ENCODE measurements at regions not wholly inside any gene's neighbourhood (a gene's known extent, or its start where the extent isn't known, plus 50 kb on each side); places are given as distances from the start of the nearest gene placed in this dataset.

- Mint-ChIP-seq H3K9me3 (peaks cover 4% of the 10 kb centered on the region), H3K36me3 (no peaks in the 10 kb centered on the region), H3K27ac (no peak overlapping the region), H3K27me3 (ENCODE audit: low read depth) (no peaks in the 10 kb centered on the region), H3K4me3 (no peak overlapping the region), H3K4me1 (peaks cover 14% of the 10 kb centered on the region)
- TF ChIP-seq NR2C2 (CRISPR knock-in tag; IDR thresholded peaks at IDR 0.05) = no peak
- no peak for TF ChIP-seq JUN (CRISPR knock-in tag; IDR thresholded peaks at IDR 0.05)
- TF ChIP-seq ZBTB21 (CRISPR knock-in tag; IDR thresholded peaks at IDR 0.05; ENCODE audit: borderline replicate concordance) = no peak
- no peak for TF ChIP-seq NFYB (CRISPR knock-in tag; conservative IDR thresholded peaks at IDR 0.05; ENCODE audit: low read depth)
- TF ChIP-seq FOXK1 (CRISPR knock-in tag; IDR thresholded peaks at IDR 0.05) = no peak
- no peak for TF ChIP-seq ZNF425 (CRISPR knock-in tag; conservative IDR thresholded peaks at IDR 0.05)
- no peak for TF ChIP-seq SOX15 (CRISPR knock-in tag; IDR thresholded peaks at IDR 0.05)
- no peak for TF ChIP-seq ZNF121 (CRISPR knock-in tag; IDR thresholded peaks at IDR 0.05)
- no peak for TF ChIP-seq ZNF138 (CRISPR knock-in tag; conservative IDR thresholded peaks at IDR 0.05)
- no peak for TF ChIP-seq ZNF423 (CRISPR knock-in tag; IDR thresholded peaks at IDR 0.05)
- no peak for TF ChIP-seq ARID4B (CRISPR knock-in tag; IDR thresholded peaks at IDR 0.05; ENCODE audit: borderline replicate concordance)
- TF ChIP-seq E2F5 (CRISPR knock-in tag; IDR thresholded peaks at IDR 0.05) = no peak
- no peak for TF ChIP-seq GABPB1 (CRISPR knock-in tag; IDR thresholded peaks at IDR 0.05)
- TF ChIP-seq NR3C1 (CRISPR knock-in tag; conservative IDR thresholded peaks at IDR 0.05; ENCODE audit: low read depth) = no peak
- DNase-seq (ENCODE audit: low spot score) (no peak), ATAC-seq (no peak)
- ChIA-PET CTCF (no interaction called here), POLR2A (no interaction called here)
Measured at GRCh38 chr7:46150721-46151120, 229.6 kb upstream of the IGFBP3 start.

GRCh38 chr7:46150202-46150601 is 229.1 kb upstream of the IGFBP3 start:
- DNase-seq (ENCODE audit: low spot score) = no peak
- TF ChIP-seq STAT6 (CRISPR knock-in tag; conservative IDR thresholded peaks at IDR 0.05; ENCODE audit: low read depth) (no peak), ZNF317 (CRISPR knock-in tag; IDR thresholded peaks at IDR 0.05; ENCODE audit: borderline replicate concordance, low read depth) (no peak), ZNF416 (CRISPR knock-in tag; IDR thresholded peaks at IDR 0.05) (no peak), EMX1 (CRISPR knock-in tag; IDR thresholded peaks at IDR 0.05) (no peak), KAT7 (CRISPR knock-in tag; IDR thresholded peaks at IDR 0.05; ENCODE audit: borderline replicate concordance) (no peak), HMGA2 (CRISPR knock-in tag; IDR thresholded peaks at IDR 0.05) (no peak), ZNF232 (CRISPR knock-in tag; IDR thresholded peaks at IDR 0.05) (no peak), USF2 (CRISPR knock-in tag; IDR thresholded peaks at IDR 0.05) (no peak)
- Mint-ChIP-seq H3K36me3 (no peaks in the 10 kb centered on the region), H3K9me3 (peaks cover 4% of the 10 kb centered on the region), H3K27me3 (ENCODE audit: low read depth) (no peaks in the 10 kb centered on the region), H3K4me1 (peaks cover 19% of the 10 kb centered on the region), H3K4me3 (no peak overlapping the region), H3K27ac (no peak overlapping the region)
- POLR2A ChIA-PET = no interaction called here
- no peak for ATAC-seq
- CTCF ChIA-PET = no interaction called here
